DOHH2 (cell line): ENCODE measurements at regions not wholly inside any gene's neighbourhood (a gene's known extent, or its start where the extent isn't known, plus 50 kb on each side); places are given as distances from the start of the nearest gene placed in this dataset.

Experiments
- CTCF ChIP-seq: fragments of 200-600 bp; sonication (generic); IDR thresholded peaks from one replicate; pipeline ENCODE4 v1.5.1; 2014; ENCODE audit warnings: antibody characterized with exemption, mild to moderate bottlenecking, low read depth, low read length; ENCODE audit not compliant: poor library complexity, severe bottlenecking
- EZH2phosphoT487 ChIP-seq: fragments of 200-600 bp; sonication (generic); IDR thresholded peaks from 2 replicates; pipeline ENCODE4 v1.6.1; 2017; ENCODE audit warnings: borderline replicate concordance, mild to moderate bottlenecking, antibody characterized with exemption, low read length, moderate library complexity, mixed read lengths

GRCh38 chr4:35604252-35604651 lies 640.1 kb downstream of the ARAP2 start:
- TF ChIP-seq CTCF (no peak), EZH2phosphoT487 (no peak)
